HepG2 (cell line): ENCODE measurements at regions not wholly inside any gene's neighbourhood (a gene's known extent, or its start where the extent isn't known, plus 50 kb on each side); places are given as distances from the start of the nearest gene placed in this dataset.
A peak's percentile ranks its signal among the peaks of the same experiment; 100 is the strongest.

Experiments used
- ARID3A ChIP-seq: IDR thresholded peaks from 2 replicates; pipeline ENCODE4 v1.6.1; 2012; ENCODE audit warnings: low read depth, low read length, improper control_type of control experiment
- ASH2L ChIP-seq: fragments of 300-600, 200-600 bp; sonication (generic); IDR thresholded peaks from 2 replicates; pipeline ENCODE4 v1.7.0; 2017; ENCODE audit warnings: low read depth, mild to moderate bottlenecking, moderate library complexity, mixed read lengths, low read length; ENCODE audit not compliant: insufficient read length
- ATF4 ChIP-seq, 2 experiments: fragments of 450-650 bp in 1 of 2; sonication (generic) in 1 of 2; formaldehyde crosslinking; IDR thresholded peaks; 2 replicates each; pipeline versions ENCODE4 v1.5.0 to v1.8.0; 2020 to 2022; ENCODE audit warnings: mild to moderate bottlenecking in 1 of 2, missing genetic modification reagents in 1 of 2
- CEBPB ChIP-seq: IDR thresholded peaks from 2 replicates; pipeline ENCODE4 v1.6.1; 2011; ENCODE audit warnings: low read depth, low read length, improper control_type of control experiment, borderline replicate concordance
- ERF ChIP-seq: IDR thresholded peaks from 2 replicates; pipeline ENCODE4 v1.6.1; 2018; ENCODE audit warnings: missing biosample characterization, missing genetic modification reagents
- FOXP1 ChIP-seq, 2 experiments: fragments of 450-650 bp in 1 of 2; IDR thresholded peaks; 2 replicates each; pipeline ENCODE4 v1.6.1; 2017 to 2018; ENCODE audit warnings: antibody characterized with exemption in 1 of 2
- GATAD2A ChIP-seq: IDR thresholded peaks from 2 replicates; pipeline ENCODE4 v1.6.1; 2016
- ISL2 ChIP-seq: sonication (generic); formaldehyde crosslinking; IDR thresholded peaks from 2 replicates; pipeline ENCODE4 v1.5.0; 2020; ENCODE audit warnings: missing genetic modification reagents
- MATR3 ChIP-seq: sonication (generic); formaldehyde crosslinking; IDR thresholded peaks from 2 replicates; pipeline ENCODE4 v1.4.0; 2020; ENCODE audit warnings: missing genetic modification reagents
- SOX5 ChIP-seq: IDR thresholded peaks from 2 replicates; pipeline ENCODE4 v1.6.1; 2016; ENCODE audit warnings: borderline replicate concordance
- THYN1 ChIP-seq: sonication (generic); formaldehyde crosslinking; IDR thresholded peaks from 2 replicates; pipeline ENCODE4 v1.8.1; 2023; ENCODE audit warnings: low read depth, mild to moderate bottlenecking, moderate library complexity, missing genetic modification reagents, borderline replicate concordance
- ZBTB20 ChIP-seq: sonication (generic); formaldehyde crosslinking; IDR thresholded peaks from 2 replicates; pipeline ENCODE4 v1.8.1; 2023; ENCODE audit warnings: missing genetic modification reagents, low read depth, mild to moderate bottlenecking, borderline replicate concordance
- ZBTB34 ChIP-seq: sonication (generic); formaldehyde crosslinking; IDR thresholded peaks from 2 replicates; pipeline ENCODE4 v1.8.0; 2022; ENCODE audit warnings: mild to moderate bottlenecking, missing genetic modification reagents
- ZNF136 ChIP-seq: sonication (generic); formaldehyde crosslinking; IDR thresholded peaks from 2 replicates; pipeline ENCODE4 v1.8.1; 2022; ENCODE audit warnings: low read depth, mild to moderate bottlenecking, moderate library complexity, missing genetic modification reagents
- ZNF160 ChIP-seq: sonication (generic); formaldehyde crosslinking; IDR thresholded peaks from 2 replicates; pipeline ENCODE4 v1.8.0; 2022; ENCODE audit warnings: mild to moderate bottlenecking, inconsistent platforms, missing genetic modification reagents
- ZNF709 ChIP-seq: sonication (generic); formaldehyde crosslinking; IDR thresholded peaks from 2 replicates; pipeline ENCODE4 v1.5.0; 2020; ENCODE audit warnings: mild to moderate bottlenecking, missing genetic modification reagents
- TF ChIP-seq, protein P1 (sequence below): IDR thresholded peaks from 2 replicates; pipeline ENCODE4 v1.4.0; 2020; ENCODE audit warnings: mild to moderate bottlenecking, missing genetic modification reagents
- TF ChIP-seq, protein P2 (sequence below): sonication (generic); formaldehyde crosslinking; IDR thresholded peaks from 2 replicates; pipeline ENCODE4 v1.9.0; 2021; ENCODE audit warnings: missing genetic modification reagents, mild to moderate bottlenecking, borderline replicate concordance

DNA sequence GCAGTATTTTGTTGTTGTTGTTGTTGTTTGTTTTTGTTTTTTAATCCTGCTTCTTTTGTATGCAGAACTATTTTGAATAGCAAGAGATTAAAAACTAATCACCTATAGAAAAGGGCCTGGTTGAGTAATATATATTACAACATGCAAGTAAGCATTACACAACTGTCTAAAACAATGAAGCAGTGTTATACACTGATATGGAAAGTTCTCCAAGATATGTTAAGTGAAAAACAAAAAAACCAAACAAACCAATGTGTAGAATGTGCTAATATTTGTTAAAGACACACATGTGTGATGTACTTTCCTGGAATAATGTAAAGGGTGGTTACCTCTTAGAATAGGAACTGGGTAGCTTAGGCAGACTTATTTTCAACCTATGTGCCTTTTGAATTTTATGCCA, 117.4 kb downstream of the ZNF365 start (continued):
- TF ChIP-seq ASH2L (peak; percentile 17), ISL2 (CRISPR knock-in tag) (peak; percentile 14; the same call in 1 of the 2 replicates), ZBTB34 (CRISPR knock-in tag) (no peak), MATR3 (CRISPR knock-in tag) (no peak), FOXP1 (IDR thresholded peaks at IDR 0.05) (no peak), FOXP1 (CRISPR knock-in tag; IDR thresholded peaks at IDR 0.05) (peak; percentile 23; the same call in 1 of the 2 replicates), ARID3A (no peak; the same call in 1 of the 2 replicates), THYN1 (CRISPR knock-in tag) (no peak), CEBPB (peak; percentile 90), ZNF709 (no peak), GATAD2A (CRISPR knock-in tag) (peak; percentile 72), ERF (CRISPR knock-in tag) (no peak), SOX5 (peak; percentile 87), ZNF136 (CRISPR knock-in tag) (no peak), ATF4 (CRISPR knock-in tag; IDR thresholded peaks at IDR 0.05) (no peak), ZNF160 (CRISPR knock-in tag) (no peak), ZBTB20 (CRISPR knock-in tag) (no peak)
- TF ChIP-seq, protein P1, sequence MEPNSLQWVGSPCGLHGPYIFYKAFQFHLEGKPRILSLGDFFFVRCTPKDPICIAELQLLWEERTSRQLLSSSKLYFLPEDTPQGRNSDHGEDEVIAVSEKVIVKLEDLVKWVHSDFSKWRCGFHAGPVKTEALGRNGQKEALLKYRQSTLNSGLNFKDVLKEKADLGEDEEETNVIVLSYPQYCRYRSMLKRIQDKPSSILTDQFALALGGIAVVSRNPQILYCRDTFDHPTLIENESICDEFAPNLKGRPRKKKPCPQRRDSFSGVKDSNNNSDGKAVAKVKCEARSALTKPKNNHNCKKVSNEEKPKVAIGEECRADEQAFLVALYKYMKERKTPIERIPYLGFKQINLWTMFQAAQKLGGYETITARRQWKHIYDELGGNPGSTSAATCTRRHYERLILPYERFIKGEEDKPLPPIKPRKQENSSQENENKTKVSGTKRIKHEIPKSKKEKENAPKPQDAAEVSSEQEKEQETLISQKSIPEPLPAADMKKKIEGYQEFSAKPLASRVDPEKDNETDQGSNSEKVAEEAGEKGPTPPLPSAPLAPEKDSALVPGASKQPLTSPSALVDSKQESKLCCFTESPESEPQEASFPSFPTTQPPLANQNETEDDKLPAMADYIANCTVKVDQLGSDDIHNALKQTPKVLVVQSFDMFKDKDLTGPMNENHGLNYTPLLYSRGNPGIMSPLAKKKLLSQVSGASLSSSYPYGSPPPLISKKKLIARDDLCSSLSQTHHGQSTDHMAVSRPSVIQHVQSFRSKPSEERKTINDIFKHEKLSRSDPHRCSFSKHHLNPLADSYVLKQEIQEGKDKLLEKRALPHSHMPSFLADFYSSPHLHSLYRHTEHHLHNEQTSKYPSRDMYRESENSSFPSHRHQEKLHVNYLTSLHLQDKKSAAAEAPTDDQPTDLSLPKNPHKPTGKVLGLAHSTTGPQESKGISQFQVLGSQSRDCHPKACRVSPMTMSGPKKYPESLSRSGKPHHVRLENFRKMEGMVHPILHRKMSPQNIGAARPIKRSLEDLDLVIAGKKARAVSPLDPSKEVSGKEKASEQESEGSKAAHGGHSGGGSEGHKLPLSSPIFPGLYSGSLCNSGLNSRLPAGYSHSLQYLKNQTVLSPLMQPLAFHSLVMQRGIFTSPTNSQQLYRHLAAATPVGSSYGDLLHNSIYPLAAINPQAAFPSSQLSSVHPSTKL (CRISPR knock-in tag), result peak; percentile 75
- TF ChIP-seq, protein P2, sequence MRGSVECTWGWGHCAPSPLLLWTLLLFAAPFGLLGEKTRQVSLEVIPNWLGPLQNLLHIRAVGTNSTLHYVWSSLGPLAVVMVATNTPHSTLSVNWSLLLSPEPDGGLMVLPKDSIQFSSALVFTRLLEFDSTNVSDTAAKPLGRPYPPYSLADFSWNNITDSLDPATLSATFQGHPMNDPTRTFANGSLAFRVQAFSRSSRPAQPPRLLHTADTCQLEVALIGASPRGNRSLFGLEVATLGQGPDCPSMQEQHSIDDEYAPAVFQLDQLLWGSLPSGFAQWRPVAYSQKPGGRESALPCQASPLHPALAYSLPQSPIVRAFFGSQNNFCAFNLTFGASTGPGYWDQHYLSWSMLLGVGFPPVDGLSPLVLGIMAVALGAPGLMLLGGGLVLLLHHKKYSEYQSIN (CRISPR knock-in tag), result no peak
